GM11168 (cell line): ENCODE measurements at regions not wholly inside any gene's neighbourhood (a gene's known extent, or its start where the extent isn't known, plus 50 kb on each side); places are given as distances from the start of the nearest gene placed in this dataset.
"Not testable (repeated sequence)": the region's sequence is repeated elsewhere in the genome, so short reads cannot be mapped to it uniquely, and the experiment has no call there.

Source experiments
- in situ Hi-C: fragments of 300-500 bp; cut with MboI; formaldehyde crosslinking; loops from one replicate; pipeline ENCODE4 v1.12.0; 2022; ENCODE audit warnings: low sequenced_read_pairs; ENCODE audit not compliant: unreplicated experiment

DNA sequence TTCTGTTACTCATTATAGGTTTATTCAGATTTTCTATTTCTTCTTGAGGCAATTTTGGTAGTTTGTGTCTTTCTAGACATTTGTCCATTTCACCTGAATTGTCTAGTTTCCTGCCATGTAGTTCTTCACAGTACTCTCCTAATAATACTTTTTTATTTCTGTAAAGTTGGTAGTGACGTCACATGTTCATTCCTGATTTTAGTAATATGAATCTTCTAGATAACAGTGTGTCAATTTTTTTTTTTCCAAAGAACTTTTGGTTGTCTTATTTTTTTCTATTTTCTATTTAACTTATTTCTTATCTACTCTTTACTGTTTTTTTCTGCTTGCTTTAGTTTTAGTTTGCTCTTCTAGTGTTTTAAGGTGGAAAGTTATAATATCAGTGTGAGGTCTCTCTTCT is 197.3 kb upstream of the SHH start:
- in situ Hi-C loops, result no loop called here

GRCh38 chr7:156006876-156007275 is 194.6 kb upstream of the SHH start:
- in situ Hi-C loops, result not testable (repeated sequence)

DNA sequence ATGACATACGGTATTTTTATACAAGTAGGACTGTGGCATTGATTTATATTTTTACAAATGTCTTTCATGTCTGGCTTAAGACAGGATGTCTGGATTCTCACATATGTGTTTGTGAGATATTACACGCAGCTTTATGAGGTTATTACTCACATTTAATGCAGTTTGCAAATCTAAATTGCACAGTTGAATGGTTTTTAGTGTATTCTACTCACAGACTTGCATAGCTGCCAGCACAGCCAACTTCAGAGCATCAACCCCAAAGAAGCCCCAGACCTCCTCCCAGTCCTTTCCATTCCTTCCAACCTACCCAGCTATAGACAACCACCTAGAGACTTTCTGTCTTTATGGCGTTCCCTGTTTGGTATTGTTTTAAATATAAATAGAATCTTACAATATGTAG is 193.8 kb upstream of the SHH start:
- in situ Hi-C loops, result no loop called here

DNA sequence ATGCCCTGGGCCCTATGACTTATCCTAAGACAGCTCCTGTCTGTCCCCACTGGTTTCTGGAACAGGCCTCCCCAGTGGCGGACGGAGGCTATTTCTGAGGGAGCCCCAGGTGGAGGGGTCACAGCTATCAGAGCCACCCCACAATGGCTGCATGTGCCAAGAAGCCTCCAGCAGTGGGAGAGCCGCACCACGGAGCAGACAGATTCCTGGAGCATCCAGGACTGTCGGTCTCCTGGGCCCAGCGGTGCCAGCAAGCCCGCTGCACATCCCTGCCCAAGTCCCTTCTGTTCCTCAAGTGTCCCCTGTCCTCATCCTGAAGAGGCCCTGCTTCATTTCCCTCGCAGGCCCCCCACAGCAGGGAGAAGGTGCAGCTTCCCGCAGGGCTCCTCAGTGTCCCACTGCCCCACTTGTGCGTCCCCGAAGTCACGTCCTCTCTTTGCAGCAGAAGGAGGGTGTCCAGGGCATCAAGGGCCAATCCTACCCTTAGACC is 193.0 kb upstream of the SHH start:
- in situ Hi-C loops, result no loop called here

DNA sequence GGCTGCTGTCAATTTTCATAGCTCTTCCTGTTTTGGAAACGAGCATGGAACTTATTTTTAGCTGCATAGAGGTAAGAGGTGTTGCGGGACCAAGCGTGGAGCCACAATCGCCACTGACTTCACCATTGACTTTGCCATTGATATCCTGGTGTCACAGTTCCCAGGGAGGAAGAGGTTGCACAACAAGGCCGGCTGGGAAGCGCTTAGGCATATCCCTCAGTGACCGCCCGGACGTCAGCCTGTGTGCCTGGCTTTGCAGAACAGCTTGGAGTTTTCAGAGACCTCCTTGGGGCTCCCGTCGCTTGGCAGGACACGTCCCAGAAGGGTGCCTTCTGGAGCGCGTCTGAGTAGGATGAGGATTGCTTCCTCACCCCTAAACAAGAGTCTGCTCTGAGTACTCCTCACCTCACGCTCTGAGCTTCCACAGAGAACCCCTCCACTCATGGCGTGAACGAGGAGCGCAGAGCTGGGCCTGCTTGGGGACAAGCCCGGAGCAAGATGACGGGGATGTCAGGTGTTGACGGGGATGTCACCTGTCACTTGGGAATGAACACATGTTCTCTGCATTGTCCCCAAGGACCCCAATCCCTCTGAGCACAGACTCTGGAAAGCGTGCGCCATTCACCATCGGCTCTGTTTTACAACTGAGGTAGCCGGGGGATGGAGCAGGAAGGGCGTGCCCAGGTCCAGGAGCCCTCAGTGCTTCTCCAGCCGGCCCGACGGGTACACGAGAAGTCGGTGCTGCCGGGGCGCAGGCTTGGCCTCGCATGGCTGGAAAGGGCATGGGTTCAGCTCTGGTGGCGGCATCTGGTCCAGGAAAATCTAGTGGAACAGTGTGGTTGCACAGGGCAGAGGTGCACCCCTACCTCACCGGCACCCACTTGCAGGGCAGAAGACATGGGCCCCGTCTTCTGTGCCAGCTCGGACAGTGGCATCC is 192.3 kb upstream of the SHH start:
- in situ Hi-C loops, result no loop called here

DNA sequence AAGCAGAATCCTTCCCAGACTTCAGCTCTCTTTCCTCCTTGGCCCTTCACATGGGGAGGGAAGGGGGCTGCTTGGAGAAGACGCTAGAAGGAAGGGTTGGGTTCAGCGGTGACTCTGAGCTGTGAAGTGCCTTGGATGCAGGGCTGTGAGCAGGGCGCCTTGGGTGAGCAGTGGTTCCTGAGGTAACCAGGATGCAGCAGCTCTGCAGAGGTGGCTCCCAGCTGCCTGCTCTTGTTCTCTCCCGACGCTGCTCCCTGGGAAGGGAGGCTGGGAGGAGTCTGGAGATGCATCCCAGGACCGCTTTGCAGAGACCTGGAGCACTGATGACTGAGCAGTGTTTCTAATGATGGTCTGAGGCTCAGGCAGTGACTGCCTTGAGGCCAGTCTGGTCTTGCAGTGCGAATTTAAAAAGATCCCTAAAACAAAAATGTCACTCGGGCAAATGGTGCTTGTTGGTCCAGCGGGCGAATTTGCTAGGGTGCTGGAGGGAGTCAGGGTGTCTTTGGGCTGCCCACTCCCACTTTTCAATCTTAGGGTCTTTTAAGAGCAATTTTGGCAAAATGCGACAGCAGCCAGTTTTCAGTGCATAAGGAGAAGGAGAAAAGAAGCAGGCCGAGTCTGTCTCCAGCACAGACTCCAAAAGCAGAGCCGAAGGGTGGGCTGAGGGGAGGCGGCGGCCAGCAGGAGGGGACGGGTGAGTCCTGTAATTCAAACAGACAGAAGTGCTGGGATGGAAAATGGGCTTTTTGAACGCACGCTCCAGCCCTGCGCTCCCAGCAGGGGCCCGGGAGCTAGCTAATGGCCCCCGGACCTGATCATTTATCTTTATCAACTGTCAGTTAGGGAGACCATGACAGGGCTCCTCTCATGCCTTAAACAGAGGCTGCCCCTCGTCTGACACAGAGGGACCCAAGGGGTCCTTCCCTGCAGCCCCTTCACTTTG is 191.2 kb upstream of the SHH start:
- in situ Hi-C loops, result no loop called here

- in situ Hi-C loops, result no loop called here
Observed at GRCh38 chr7:156002362-156003066, 190.3 kb upstream of the SHH start.

- in situ Hi-C loops, result no loop called here
Observed at GRCh38 chr7:156001496-156002260, 189.4 kb upstream of the SHH start.

DNA sequence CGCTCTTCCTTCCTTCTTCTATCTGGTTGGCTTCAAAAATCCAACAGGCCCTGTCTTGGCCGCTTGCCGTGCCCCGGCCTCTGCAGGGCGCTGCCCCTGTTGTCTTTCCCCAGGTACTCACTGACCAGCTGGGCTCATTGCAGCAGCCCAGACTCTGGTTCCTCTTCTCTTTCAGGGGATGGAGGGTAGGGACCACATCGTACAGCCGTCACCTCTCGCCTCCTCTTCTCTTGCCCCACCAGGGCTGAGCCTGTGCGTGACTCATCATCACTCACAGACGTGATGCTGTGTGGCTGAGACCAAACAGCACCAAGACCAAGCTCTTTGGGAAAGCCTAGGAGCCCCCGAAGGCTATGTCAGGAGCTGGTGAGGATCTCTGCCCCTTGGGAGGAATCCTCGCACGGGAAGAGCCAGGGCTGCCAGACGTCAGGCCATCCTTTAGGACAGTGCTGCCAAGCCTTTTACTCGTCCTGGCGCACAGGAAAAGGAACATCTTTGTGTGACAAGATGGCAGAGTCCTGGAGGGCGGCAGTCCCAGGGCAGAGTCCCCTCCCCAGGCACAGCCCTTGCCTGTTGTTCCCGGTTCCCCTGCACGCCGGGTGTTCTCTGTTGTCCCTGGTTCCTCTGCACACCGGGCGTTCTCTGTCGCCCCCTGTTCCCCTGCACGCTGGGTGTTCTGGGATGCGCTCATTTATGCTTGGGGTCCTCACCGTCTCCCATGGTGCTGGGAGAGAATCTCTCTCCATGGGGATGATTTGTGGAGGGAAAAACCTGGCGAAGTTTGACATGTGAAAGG is 188.5 kb upstream of the SHH start:
- in situ Hi-C loops, result no loop called here

DNA sequence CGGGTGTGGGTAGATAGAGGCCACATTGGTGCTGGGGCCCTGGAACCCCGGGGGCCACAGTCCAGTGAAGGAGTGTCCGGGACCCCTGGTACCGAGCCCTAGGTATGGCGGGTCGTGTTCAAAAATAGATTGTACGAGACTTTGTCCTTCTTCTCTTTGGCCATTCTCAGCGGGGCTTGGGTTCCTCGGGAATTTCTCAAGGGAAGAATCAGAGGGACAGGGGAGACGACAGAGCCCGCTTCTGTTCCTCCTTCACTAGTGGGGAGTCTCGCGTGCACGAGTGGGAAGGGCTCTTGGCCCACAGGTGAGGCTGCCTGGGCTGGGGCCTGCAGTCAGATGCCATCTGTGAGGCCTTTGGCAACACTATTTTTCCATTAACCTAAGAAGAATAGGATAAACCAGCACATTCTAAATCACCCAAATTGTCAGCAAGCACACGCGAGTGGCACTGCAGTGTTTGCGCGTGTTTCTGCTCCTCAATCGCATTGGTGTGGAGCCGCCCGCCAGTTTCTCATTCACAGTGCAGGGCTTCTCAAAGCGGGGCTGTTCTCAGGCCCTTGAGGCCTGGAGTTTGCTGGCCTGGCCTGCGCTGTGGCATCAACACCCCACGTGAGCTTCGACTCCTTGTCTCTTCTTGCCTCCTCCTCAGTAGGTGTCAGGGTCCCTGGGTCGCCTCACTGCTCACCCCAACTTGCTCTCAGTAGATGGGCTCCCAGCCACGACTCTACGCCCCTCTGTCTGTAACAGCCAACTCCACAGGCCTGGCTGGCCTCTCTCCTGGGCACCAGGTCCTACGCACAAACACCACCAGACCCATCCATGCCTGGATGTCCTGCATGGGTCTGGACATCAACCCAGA is 187.6 kb upstream of the SHH start:
- in situ Hi-C loops, result no loop called here

DNA sequence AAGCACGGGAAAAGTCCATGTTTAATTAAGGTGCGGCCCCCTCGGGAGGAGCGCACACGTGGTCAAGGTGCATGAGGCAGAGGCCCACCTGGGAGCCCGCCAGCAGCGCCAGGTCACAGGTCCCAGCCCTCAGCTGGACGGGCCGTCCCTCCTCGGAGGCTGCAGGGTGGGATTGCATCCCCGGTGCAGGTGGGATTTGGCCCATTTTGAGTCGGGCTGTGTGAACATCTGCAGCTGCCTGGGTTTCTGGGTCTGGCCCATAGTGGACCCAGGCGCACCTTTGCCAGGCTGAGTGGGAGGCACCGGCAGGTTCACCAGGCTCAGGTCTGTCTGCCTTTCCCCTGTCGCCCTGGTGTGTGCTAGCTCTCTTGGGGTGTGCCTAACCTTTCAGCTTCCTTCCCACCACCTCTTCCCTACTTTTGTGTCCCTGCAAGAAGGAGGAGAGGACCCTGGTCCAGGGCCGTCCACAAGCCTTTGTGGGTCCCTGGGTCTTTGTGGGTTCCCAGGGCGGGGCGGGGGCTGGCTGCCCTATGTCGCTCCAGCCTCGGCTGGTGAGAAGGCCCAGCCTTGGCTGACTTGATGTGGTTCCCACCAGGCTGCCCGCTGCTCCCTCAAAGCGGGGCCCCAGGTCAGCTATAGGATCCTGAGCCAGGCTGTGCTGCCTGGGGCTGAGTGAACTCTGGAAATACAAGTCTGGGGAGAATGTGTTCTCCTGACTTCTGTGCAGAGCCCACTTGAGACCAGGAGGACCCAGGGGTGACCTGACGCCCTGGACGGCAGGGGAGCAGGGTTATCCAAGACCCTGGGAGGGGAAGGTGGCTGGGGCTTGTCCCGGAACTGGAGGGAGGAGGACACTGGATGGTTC is 186.7 kb upstream of the SHH start:
- in situ Hi-C loops, result no loop called here

DNA sequence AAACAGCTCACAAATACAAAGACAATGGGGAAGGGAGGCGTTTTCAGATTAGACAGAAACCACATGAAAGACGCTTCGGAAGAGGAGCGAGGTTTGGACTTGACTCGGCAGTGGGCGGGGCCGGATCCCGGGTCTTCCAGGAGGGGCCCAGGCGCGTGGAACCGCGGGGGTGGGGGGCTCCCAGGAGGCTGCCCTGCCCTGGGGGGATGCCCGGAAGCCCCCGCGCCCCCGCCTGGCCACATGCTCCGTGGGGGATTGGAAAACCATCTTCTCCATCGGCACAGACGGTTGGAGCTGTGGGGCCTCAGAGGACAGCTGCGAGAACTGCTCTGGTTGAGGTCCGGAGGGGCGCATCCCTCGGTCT is 186.0 kb upstream of the SHH start:
- in situ Hi-C loops, result no loop called here

- in situ Hi-C loops, result no loop called here
Observed at GRCh38 chr7:155997431-155998327, 185.4 kb upstream of the SHH start.

- in situ Hi-C loops, result no loop called here
Observed at GRCh38 chr7:155996718-155997280, 184.5 kb upstream of the SHH start.

GRCh38 chr7:155995183-155995612 is 182.9 kb upstream of the SHH start:
- in situ Hi-C loops, result no loop called here
